AG04450 (cell line): ENCODE measurements at regions not wholly inside any gene's neighbourhood (a gene's known extent, or its start where the extent isn't known, plus 50 kb on each side); places are given as distances from the start of the nearest gene placed in this dataset.

Experiments
- CTCF ChIA-PET: fragments of 300-600, 350-600 bp; formaldehyde crosslinking; extraction: SDS; loops from one replicate; lab custom pipeline; 2022; ENCODE audit warnings: antibody characterized with exemption, inconsistent platforms; lab: Charles Lee
- POLR2A ChIA-PET: fragments of 350-600 bp; formaldehyde crosslinking; extraction: SDS; loops from one replicate; lab custom pipeline; 2021; ENCODE audit warnings: antibody characterized with exemption, inconsistent platforms; lab: Yijun Ruan, JAX
- DNase-seq: peaks from one replicate; pipeline ENCODE4 v3.0.0-alpha.2; 2011; ENCODE audit warnings: low read depth, low spot score
- H3K27ac ChIP-seq: one replicate; pipeline ENCODE4 v1.5.1; 2012; ENCODE audit warnings: low read depth, low read length, control low read depth
- H3K27me3 ChIP-seq: one replicate; pipeline ENCODE4 v1.6.0; 2012; ENCODE audit warnings: low read length; ENCODE audit not compliant: control insufficient read depth, insufficient read depth
- H3K4me3 ChIP-seq: 2 replicates; pipeline ENCODE4 v1.5.1; 2011; ENCODE audit warnings: mild to moderate bottlenecking, low read depth, low read length, control low read depth
- H3K9me3 ChIP-seq: 2 replicates; pipeline ENCODE4 v1.5.1; 2012; ENCODE audit warnings: low read length; ENCODE audit not compliant: control insufficient read depth, insufficient read depth
- CTCF ChIP-seq: IDR thresholded peaks from 2 replicates; pipeline ENCODE4 v1.5.1; 2011; ENCODE audit warnings: low read depth, low read length, control low read depth, inconsistent platforms

GRCh38 chr12:115411121-115411520 is 727.1 kb upstream of the TBX3 start:
- Histone ChIP-seq H3K27ac (no peak overlapping the region), H3K9me3 (no peaks in the 10 kb centered on the region), H3K4me3 (no peak overlapping the region), H3K27me3 (no peaks in the 10 kb centered on the region)
- ChIA-PET CTCF (no interaction called here), POLR2A (no interaction called here)
- TF ChIP-seq CTCF = no peak
- no peak for DNase-seq

- Histone ChIP-seq H3K27ac (no peak overlapping the region), H3K9me3 (peaks cover 3% of the 10 kb centered on the region; the same call in 1 of the 2 replicates), H3K27me3 (no peaks in the 10 kb centered on the region), H3K4me3 (no peak overlapping the region)
- TF ChIP-seq CTCF = no peak
- ChIA-PET POLR2A (interaction anchor here (0.6 kb wide), 1 partner anchor 12 kb away, joined by 3 read pairs; no protein-coding TSS in a partner anchor), CTCF (no interaction called here)
- no peak for DNase-seq
Measured at GRCh38 chr12:115408642-115409041, 724.7 kb upstream of the TBX3 start.

GRCh38 chr12:115407723-115408122 is 723.7 kb upstream of the TBX3 start:
- ChIA-PET CTCF (no interaction called here), POLR2A (no interaction called here)
- no peak for DNase-seq
- no peaks in the 10 kb centered on the region for H3K27me3 ChIP-seq
- peaks cover 3% of the 10 kb centered on the region; the same call in 1 of the 2 replicates for H3K9me3 ChIP-seq
- no peak overlapping the region for H3K4me3 ChIP-seq
- no peak for TF ChIP-seq CTCF
- H3K27ac ChIP-seq = no peak overlapping the region

GRCh38 chr12:115407036-115407435 is 723.1 kb upstream of the TBX3 start:
- ChIA-PET POLR2A (no interaction called here), CTCF (no interaction called here)
- H3K4me3 ChIP-seq = no peak overlapping the region
- no peaks in the 10 kb centered on the region for H3K27me3 ChIP-seq
- TF ChIP-seq CTCF = no peak
- DNase-seq = no peak
- H3K9me3 ChIP-seq = peaks cover 3% of the 10 kb centered on the region; the same call in 1 of the 2 replicates
- H3K27ac ChIP-seq = no peak overlapping the region

GRCh38 chr12:115405471-115405860 is 721.5 kb upstream of the TBX3 start:
- no peak overlapping the region for H3K27ac ChIP-seq
- ChIA-PET POLR2A (interaction anchor here (0.6 kb wide), 1 partner anchor 249 kb away, joined by 5 read pairs; no protein-coding TSS in a partner anchor), CTCF (no interaction called here)

More at GRCh38 chr12:115405471-115405860, 721.5 kb upstream of the TBX3 start:
- H3K27me3 ChIP-seq = no peaks in the 10 kb centered on the region
- no peak for DNase-seq
- H3K9me3 ChIP-seq = peaks cover 3% of the 10 kb centered on the region; the same call in 1 of the 2 replicates
- TF ChIP-seq CTCF = no peak
- no peak overlapping the region for H3K4me3 ChIP-seq
